Left ventricle myocardium inferior (tissue), 1 donor: ENCODE measurements at regions not wholly inside any gene's neighbourhood (a gene's known extent, or its start where the extent isn't known, plus 50 kb on each side); places are given as distances from the start of the nearest gene placed in this dataset.

ENCODE experiments used
- DNase-seq: peaks from one replicate; pipeline ENCODE4 v3.0.0-alpha.2; 2020
- H3K27ac ChIP-seq: fragments of 200-600 bp; replicated peaks from 2 replicates; pipeline ENCODE4 v1.8.0; 2021
- H3K27me3 ChIP-seq: fragments of 200-600 bp; 2 replicates; pipeline ENCODE4 v1.8.0; 2021; ENCODE audit warnings: low read depth
- H3K36me3 ChIP-seq: fragments of 200-600 bp; 2 replicates; pipeline ENCODE4 v1.8.0; 2021
- H3K4me1 ChIP-seq: fragments of 200-600 bp; 2 replicates; pipeline ENCODE4 v1.8.0; 2021
- H3K4me3 ChIP-seq: fragments of 200-600 bp; 2 replicates; pipeline ENCODE4 v1.8.0; 2021; ENCODE audit warnings: mild to moderate bottlenecking, moderate library complexity
- H3K9me3 ChIP-seq: fragments of 200-600 bp; replicated peaks from 2 replicates; pipeline ENCODE4 v1.8.0; 2021
- CTCF ChIP-seq: fragments of 200-600 bp; IDR thresholded peaks from 2 replicates; pipeline ENCODE4 v1.8.0; 2021; ENCODE audit warnings: antibody characterized with exemption, mild to moderate bottlenecking, borderline replicate concordance
- intact Hi-C: fragments of 100-400 bp; cut with micrococcal nuclease; formaldehyde crosslinking; loops from one replicate; pipeline ENCODE4 v1.11.0; 2022
- donor health status: DM: no; HTN: yes; CAD: no; lungs with severe emphysema.

- H3K9me3 ChIP-seq: peaks cover 7% of the 10 kb centered on the region
- no peak for TF ChIP-seq CTCF
- peaks cover 41% of the 10 kb centered on the region for H3K27me3 ChIP-seq
- no peaks in the 10 kb centered on the region for H3K36me3 ChIP-seq
- DNase-seq: no peak
- intact Hi-C loops: no loop called here
- no peaks in the 10 kb centered on the region for H3K4me1 ChIP-seq
- no peak overlapping the region for H3K4me3 ChIP-seq
- H3K27ac ChIP-seq: no peak overlapping the region
Measured at GRCh38 chr12:115388139-115388538, 704.2 kb upstream of the TBX3 start.

GRCh38 chr12:115387467-115387901, 703.5 kb upstream of the TBX3 start:
- peaks cover 42% of the 10 kb centered on the region for H3K27me3 ChIP-seq
- no peaks in the 10 kb centered on the region for H3K4me1 ChIP-seq
- no peak overlapping the region for H3K4me3 ChIP-seq
- no peak overlapping the region for H3K27ac ChIP-seq
- DNase-seq: no peak
- no peaks in the 10 kb centered on the region for H3K36me3 ChIP-seq
- peaks cover 4% of the 10 kb centered on the region for H3K9me3 ChIP-seq
- intact Hi-C loops: no loop called here
- no peak for TF ChIP-seq CTCF

GRCh38 chr12:115386946-115387345, 703.0 kb upstream of the TBX3 start:
- H3K4me3 ChIP-seq: no peak overlapping the region
- no peaks in the 10 kb centered on the region for H3K4me1 ChIP-seq
- peaks cover 3% of the 10 kb centered on the region for H3K9me3 ChIP-seq
- no peaks in the 10 kb centered on the region for H3K36me3 ChIP-seq
- H3K27ac ChIP-seq: no peak overlapping the region
- DNase-seq: no peak
- intact Hi-C loops: no loop called here
- peaks cover 48% of the 10 kb centered on the region for H3K27me3 ChIP-seq
- TF ChIP-seq CTCF: no peak

GRCh38 chr12:115385141-115385540, 701.2 kb upstream of the TBX3 start:
- no peaks in the 10 kb centered on the region for H3K4me1 ChIP-seq
- intact Hi-C loops: no loop called here
- no peak for DNase-seq
- H3K27ac ChIP-seq: no peak overlapping the region
- no peaks in the 10 kb centered on the region for H3K36me3 ChIP-seq
- no peak overlapping the region for H3K4me3 ChIP-seq
- H3K9me3 ChIP-seq: no peaks in the 10 kb centered on the region
- no peak for TF ChIP-seq CTCF
- H3K27me3 ChIP-seq: peaks cover 57% of the 10 kb centered on the region

DNA sequence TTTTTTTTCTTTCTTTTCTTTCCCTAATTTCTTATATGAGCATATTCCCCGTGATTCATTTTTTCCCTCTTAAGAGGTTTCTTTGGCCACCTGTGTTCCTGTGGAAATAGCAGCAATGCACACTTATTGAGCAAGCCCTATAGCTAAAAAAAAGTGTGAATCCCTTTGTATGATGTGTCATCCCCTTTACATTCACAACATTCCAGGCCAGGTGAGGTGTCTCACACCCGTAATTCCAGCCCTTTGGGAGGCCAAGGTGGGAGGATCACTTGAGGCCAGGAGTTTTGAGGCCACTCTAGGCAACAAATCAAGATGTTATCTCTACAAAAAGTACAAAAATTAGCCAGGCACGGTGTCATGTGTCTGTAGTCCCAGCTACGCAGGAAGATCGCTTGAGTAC, 700.4 kb upstream of the TBX3 start:
- Histone ChIP-seq H3K27ac (no peak overlapping the region), H3K9me3 (no peaks in the 10 kb centered on the region), H3K27me3 (peaks cover 57% of the 10 kb centered on the region), H3K4me1 (no peaks in the 10 kb centered on the region), H3K36me3 (no peaks in the 10 kb centered on the region), H3K4me3 (no peak overlapping the region)
- TF ChIP-seq CTCF: no peak
- no peak for DNase-seq
- intact Hi-C loops: no loop called here

DNA sequence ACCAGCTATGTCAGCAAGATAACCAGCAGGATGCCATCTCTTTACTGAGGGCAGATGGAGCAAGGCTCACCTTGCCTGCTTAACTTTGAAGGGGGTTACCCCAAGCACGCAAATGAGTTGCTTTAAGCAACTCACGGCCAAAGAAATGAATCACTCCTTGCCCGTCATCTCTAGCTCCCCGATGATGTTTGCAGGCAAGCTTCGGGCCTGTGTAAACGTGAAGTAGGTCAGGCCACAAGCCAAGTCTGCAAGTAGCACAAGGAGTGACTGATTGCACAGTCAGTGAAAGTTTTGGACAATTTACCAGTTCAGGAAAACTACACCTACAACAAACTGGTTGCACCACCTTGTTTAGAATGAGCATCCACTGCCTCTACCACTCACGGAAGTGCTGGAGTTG, 699.7 kb upstream of the TBX3 start:
- Histone ChIP-seq H3K27me3 (peaks cover 61% of the 10 kb centered on the region), H3K9me3 (no peaks in the 10 kb centered on the region), H3K4me1 (no peaks in the 10 kb centered on the region), H3K27ac (no peak overlapping the region), H3K36me3 (no peaks in the 10 kb centered on the region), H3K4me3 (no peak overlapping the region)
- no peak for DNase-seq
- intact Hi-C loops: no loop called here
- no peak for TF ChIP-seq CTCF
